IPS DF 19.7 (cell line): ENCODE measurements at regions not wholly inside any gene's neighbourhood (a gene's known extent, or its start where the extent isn't known, plus 50 kb on each side); places are given as distances from the start of the nearest gene placed in this dataset.

Experiments used
- DNase-seq: peaks from one replicate; pipeline ENCODE4 v3.0.0-alpha.2; 2013; ENCODE audit warnings: low read depth, low spot score

- no peak for DNase-seq
Observed at GRCh38 chr2:180473456-180473855, 466.4 kb upstream of the CWC22 start.

- no peak for DNase-seq
Observed at GRCh38 chr2:180472133-180472532, 465.0 kb upstream of the CWC22 start.

GRCh38 chr2:180463608-180464007 is 456.5 kb upstream of the CWC22 start:
- DNase-seq: no peak

GRCh38 chr2:180461761-180462160 is 454.7 kb upstream of the CWC22 start:
- DNase-seq: no peak

- DNase-seq: no peak
Observed at GRCh38 chr2:180456801-180457200, 449.7 kb upstream of the CWC22 start.

GRCh38 chr2:180450841-180451240 is 443.7 kb upstream of the CWC22 start:
- no peak for DNase-seq

GRCh38 chr2:180449171-180449915 is 442.2 kb upstream of the CWC22 start:
- DNase-seq: no peak

GRCh38 chr2:180446492-180446891 is 439.4 kb upstream of the CWC22 start:
- DNase-seq: no peak

GRCh38 chr2:180443888-180444287 is 436.8 kb upstream of the CWC22 start:
- DNase-seq: no peak

- no peak for DNase-seq
Observed at GRCh38 chr2:180442860-180443644, 436.0 kb upstream of the CWC22 start.

- DNase-seq: no peak
Observed at GRCh38 chr2:180419212-180419611, 412.1 kb upstream of the CWC22 start.

- DNase-seq: no peak
Observed at GRCh38 chr2:180416627-180417026, 409.5 kb upstream of the CWC22 start.

GRCh38 chr2:180413336-180413735 is 406.2 kb upstream of the CWC22 start:
- no peak for DNase-seq

- no peak for DNase-seq
Observed at GRCh38 chr2:180412219-180412618, 405.1 kb upstream of the CWC22 start.

- no peak for DNase-seq
Observed at GRCh38 chr2:180411661-180412060, 404.6 kb upstream of the CWC22 start.

- no peak for DNase-seq
Observed at GRCh38 chr2:180406687-180407086, 399.6 kb upstream of the CWC22 start.

- no peak for DNase-seq
Observed at GRCh38 chr2:180405520-180405919, 398.4 kb upstream of the CWC22 start.

GRCh38 chr2:180394305-180394704 is 387.2 kb upstream of the CWC22 start:
- DNase-seq: no peak

GRCh38 chr2:180385601-180386201 is 378.6 kb upstream of the CWC22 start:
- no peak for DNase-seq

GRCh38 chr2:180376066-180376465 is 369.0 kb upstream of the CWC22 start:
- DNase-seq: no peak

- DNase-seq: no peak
Observed at GRCh38 chr2:180374502-180375281, 367.6 kb upstream of the CWC22 start.
